ENCODE measurements at regions not wholly inside any gene's neighbourhood (a gene's known extent, or its start where the extent isn't known, plus 50 kb on each side); places are given as distances from the start of the nearest gene placed in this dataset.

GRCh38 chr7:71019706-71020105 lies 112.2 kb upstream of the GALNT17 start:
- H3K79me2 ChIP-seq (ENCODE audit: insufficient read depth, low read length): no peaks in the 10 kb centered on the region
- H3K4me2 ChIP-seq (ENCODE audit: low read depth, low read length, poor library complexity, severe bottlenecking): no peak overlapping the region
- H3K9ac ChIP-seq (ENCODE audit: low read length): no peak overlapping the region
- H3K27ac ChIP-seq (ENCODE audit: low read depth, low read length): no peak overlapping the region
- TF ChIP-seq EZH2phosphoT487 (conservative IDR thresholded peaks at IDR 0.05; ENCODE audit: low read length): no peak
- TF ChIP-seq, protein P1, sequence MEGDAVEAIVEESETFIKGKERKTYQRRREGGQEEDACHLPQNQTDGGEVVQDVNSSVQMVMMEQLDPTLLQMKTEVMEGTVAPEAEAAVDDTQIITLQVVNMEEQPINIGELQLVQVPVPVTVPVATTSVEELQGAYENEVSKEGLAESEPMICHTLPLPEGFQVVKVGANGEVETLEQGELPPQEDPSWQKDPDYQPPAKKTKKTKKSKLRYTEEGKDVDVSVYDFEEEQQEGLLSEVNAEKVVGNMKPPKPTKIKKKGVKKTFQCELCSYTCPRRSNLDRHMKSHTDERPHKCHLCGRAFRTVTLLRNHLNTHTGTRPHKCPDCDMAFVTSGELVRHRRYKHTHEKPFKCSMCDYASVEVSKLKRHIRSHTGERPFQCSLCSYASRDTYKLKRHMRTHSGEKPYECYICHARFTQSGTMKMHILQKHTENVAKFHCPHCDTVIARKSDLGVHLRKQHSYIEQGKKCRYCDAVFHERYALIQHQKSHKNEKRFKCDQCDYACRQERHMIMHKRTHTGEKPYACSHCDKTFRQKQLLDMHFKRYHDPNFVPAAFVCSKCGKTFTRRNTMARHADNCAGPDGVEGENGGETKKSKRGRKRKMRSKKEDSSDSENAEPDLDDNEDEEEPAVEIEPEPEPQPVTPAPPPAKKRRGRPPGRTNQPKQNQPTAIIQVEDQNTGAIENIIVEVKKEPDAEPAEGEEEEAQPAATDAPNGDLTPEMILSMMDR (IDR thresholded peaks at IDR 0.05; ENCODE audit: insufficient read depth, low read length, poor library complexity, severe bottlenecking): no peak
- H2AFZ ChIP-seq (ENCODE audit: low read depth, low read length, severe bottlenecking): no peak overlapping the region
- no peaks in the 10 kb centered on the region for H3F3A ChIP-seq (ENCODE audit: insufficient read depth)
- no peaks in the 10 kb centered on the region for H4K20me1 ChIP-seq (ENCODE audit: low read depth, low read length)
- no peaks in the 10 kb centered on the region for H3K9me3 ChIP-seq (ENCODE audit: insufficient read depth, low read length)
- no peaks in the 10 kb centered on the region for H3K9me2 ChIP-seq (replicated peaks; ENCODE audit: insufficient read depth, low read length)
- H3K36me3 ChIP-seq (ENCODE audit: low read length): no peaks in the 10 kb centered on the region
- no peaks in the 10 kb centered on the region for H3K27me3 ChIP-seq (ENCODE audit: low read length)
- no peak overlapping the region for H3K4me3 ChIP-seq (ENCODE audit: insufficient read depth, low read length, poor library complexity, severe bottlenecking)

GRCh38 chr7:71021131-71021530 lies 110.8 kb upstream of the GALNT17 start:
- no peak overlapping the region for H3K4me3 ChIP-seq (ENCODE audit: insufficient read depth, low read length, poor library complexity, severe bottlenecking)
- no peak overlapping the region for H3K27ac ChIP-seq (ENCODE audit: low read depth, low read length)
- H4K20me1 ChIP-seq (ENCODE audit: low read depth, low read length): no peaks in the 10 kb centered on the region
- H3K9me3 ChIP-seq (ENCODE audit: insufficient read depth, low read length): no peaks in the 10 kb centered on the region
- H3K79me2 ChIP-seq (ENCODE audit: insufficient read depth, low read length): no peaks in the 10 kb centered on the region
- H2AFZ ChIP-seq (ENCODE audit: low read depth, low read length, severe bottlenecking): no peak overlapping the region
- H3K9me2 ChIP-seq (replicated peaks; ENCODE audit: insufficient read depth, low read length): no peaks in the 10 kb centered on the region
- H3K4me2 ChIP-seq (ENCODE audit: low read depth, low read length, poor library complexity, severe bottlenecking): no peak overlapping the region
- TF ChIP-seq EZH2phosphoT487 (conservative IDR thresholded peaks at IDR 0.05; ENCODE audit: low read length): no peak
- TF ChIP-seq, protein P1 (IDR thresholded peaks at IDR 0.05; ENCODE audit: insufficient read depth, low read length, poor library complexity, severe bottlenecking): no peak
- H3F3A ChIP-seq (ENCODE audit: insufficient read depth): no peaks in the 10 kb centered on the region
- H3K9ac ChIP-seq (ENCODE audit: low read length): no peak overlapping the region
- no peaks in the 10 kb centered on the region for H3K27me3 ChIP-seq (ENCODE audit: low read length)
- H3K36me3 ChIP-seq (ENCODE audit: low read length): no peaks in the 10 kb centered on the region

GRCh38 chr7:71026680-71027079 lies 105.3 kb upstream of the GALNT17 start:
- Histone ChIP-seq H3K9me2 (replicated peaks; ENCODE audit: insufficient read depth, low read length) (no peaks in the 10 kb centered on the region), H3K27ac (ENCODE audit: low read depth, low read length) (no peak overlapping the region), H3K36me3 (ENCODE audit: low read length) (no peaks in the 10 kb centered on the region), H3F3A (ENCODE audit: insufficient read depth) (no peaks in the 10 kb centered on the region), H4K20me1 (ENCODE audit: low read depth, low read length) (no peaks in the 10 kb centered on the region), H3K4me3 (ENCODE audit: insufficient read depth, low read length, poor library complexity, severe bottlenecking) (no peak overlapping the region), H3K79me2 (ENCODE audit: insufficient read depth, low read length) (no peaks in the 10 kb centered on the region), H2AFZ (ENCODE audit: low read depth, low read length, severe bottlenecking) (no peak overlapping the region), H3K9ac (ENCODE audit: low read length) (no peak overlapping the region), H3K9me3 (ENCODE audit: insufficient read depth, low read length) (no peaks in the 10 kb centered on the region), H3K4me2 (ENCODE audit: low read depth, low read length, poor library complexity, severe bottlenecking) (no peak overlapping the region), H3K27me3 (ENCODE audit: low read length) (no peaks in the 10 kb centered on the region)
- TF ChIP-seq, protein P1 (IDR thresholded peaks at IDR 0.05; ENCODE audit: insufficient read depth, low read length, poor library complexity, severe bottlenecking): no peak
- TF ChIP-seq EZH2phosphoT487 (conservative IDR thresholded peaks at IDR 0.05; ENCODE audit: low read length): no peak
